ENCODE measurements at regions not wholly inside any gene's neighbourhood (a gene's known extent, or its start where the extent isn't known, plus 50 kb on each side); places are given as distances from the start of the nearest gene placed in this dataset.

DNA sequence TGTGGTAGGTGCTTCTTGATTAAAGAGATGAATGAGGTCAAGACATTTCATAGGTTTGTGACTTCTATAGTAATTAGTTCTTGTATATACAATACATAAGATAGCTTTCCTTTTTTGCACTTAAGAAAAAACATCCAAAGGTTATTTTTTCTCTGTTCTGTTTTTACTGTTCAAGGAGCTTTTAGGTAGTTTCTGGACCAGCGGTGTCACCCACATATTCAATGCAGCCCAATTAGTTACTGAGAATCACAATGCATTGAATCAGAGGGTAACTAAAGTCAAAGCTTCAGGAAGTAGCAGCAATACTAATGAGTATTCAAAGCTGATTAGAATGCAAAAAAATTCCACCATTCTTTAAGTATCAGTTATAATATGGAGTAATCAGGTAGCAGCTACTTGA, 211.6 kb downstream of the SH2D1A start:
- no peak for ATAC-seq (ENCODE audit: low read depth)
- no CpG with 5 or more reads among the region's 1 CpG for WGBS (ENCODE audit: insufficient coverage)

DNA sequence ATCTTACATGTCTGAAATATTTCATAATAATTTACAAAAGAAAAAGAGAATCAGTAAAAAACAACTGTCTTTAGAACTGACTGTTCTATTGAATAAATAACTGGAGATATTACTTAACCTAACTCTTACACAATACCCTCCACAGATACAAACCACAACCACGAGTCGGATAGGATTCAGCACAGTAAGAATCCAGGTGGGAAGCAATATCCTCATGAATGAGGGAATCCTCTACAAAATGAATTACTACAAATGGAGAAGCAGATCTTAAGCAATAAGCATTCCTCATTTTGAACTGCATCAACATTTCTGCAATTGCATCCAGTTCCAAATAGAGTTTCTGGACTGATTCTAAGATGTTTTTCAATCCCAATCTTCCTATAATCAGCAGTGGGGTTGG, 227.1 kb downstream of the SH2D1A start:
- Mint-ChIP-seq H3K4me1 (no peaks in the 10 kb centered on the region), H3K4me3 (no peak overlapping the region), H3K27me3 (no peaks in the 10 kb centered on the region), H3K27ac (no peak overlapping the region), H3K9me3 (ENCODE audit: insufficient read depth) (no peaks in the 10 kb centered on the region)
- no CpG with 5 or more reads among the region's 2 CpGs for WGBS (ENCODE audit: insufficient coverage)
- no peaks in the 10 kb centered on the region for H4K20me1 ChIP-seq (ENCODE audit: control insufficient read depth, insufficient read depth, low read length, poor library complexity, severe bottlenecking)
- H3K27me3 ChIP-seq (replicated peaks in 1 of 4; ENCODE audit: control extremely low read depth in 1 of 4, control insufficient read depth in 3 of 4, insufficient read depth in 4 of 4, low read length in 3 of 4): no peaks in the 10 kb centered on the region
- POLR2A ChIA-PET: no interaction called here
- no peaks in the 10 kb centered on the region for H3K79me2 ChIP-seq (ENCODE audit: control insufficient read depth, insufficient read depth, low read length)
- no peak overlapping the region for H3K4me3 ChIP-seq (ENCODE audit: control extremely low read depth in 1 of 5, extremely low read depth in 1 of 5, insufficient read depth in 1 of 5, low read depth in 2 of 5, low read length in 4 of 5)
- H3K4me2 ChIP-seq (replicated peaks; ENCODE audit: low read depth, low read length, poor library complexity, severe bottlenecking): no peak overlapping the region
- no peak for DNase-seq
- H3K9me3 ChIP-seq (ENCODE audit: control extremely low read depth in 1 of 3, control insufficient read depth in 2 of 3, insufficient read depth in 1 of 3, low read length in 2 of 3): no peaks in the 10 kb centered on the region
- CTCF ChIA-PET: no interaction called here
- no peak for TF ChIP-seq EZH2 (IDR thresholded peaks at IDR 0.05; ENCODE audit: borderline replicate concordance, insufficient read depth, low read depth, low read length, poor library complexity, severe bottlenecking)
- TF ChIP-seq, protein P1, sequence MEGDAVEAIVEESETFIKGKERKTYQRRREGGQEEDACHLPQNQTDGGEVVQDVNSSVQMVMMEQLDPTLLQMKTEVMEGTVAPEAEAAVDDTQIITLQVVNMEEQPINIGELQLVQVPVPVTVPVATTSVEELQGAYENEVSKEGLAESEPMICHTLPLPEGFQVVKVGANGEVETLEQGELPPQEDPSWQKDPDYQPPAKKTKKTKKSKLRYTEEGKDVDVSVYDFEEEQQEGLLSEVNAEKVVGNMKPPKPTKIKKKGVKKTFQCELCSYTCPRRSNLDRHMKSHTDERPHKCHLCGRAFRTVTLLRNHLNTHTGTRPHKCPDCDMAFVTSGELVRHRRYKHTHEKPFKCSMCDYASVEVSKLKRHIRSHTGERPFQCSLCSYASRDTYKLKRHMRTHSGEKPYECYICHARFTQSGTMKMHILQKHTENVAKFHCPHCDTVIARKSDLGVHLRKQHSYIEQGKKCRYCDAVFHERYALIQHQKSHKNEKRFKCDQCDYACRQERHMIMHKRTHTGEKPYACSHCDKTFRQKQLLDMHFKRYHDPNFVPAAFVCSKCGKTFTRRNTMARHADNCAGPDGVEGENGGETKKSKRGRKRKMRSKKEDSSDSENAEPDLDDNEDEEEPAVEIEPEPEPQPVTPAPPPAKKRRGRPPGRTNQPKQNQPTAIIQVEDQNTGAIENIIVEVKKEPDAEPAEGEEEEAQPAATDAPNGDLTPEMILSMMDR (IDR thresholded peaks at IDR 0.05): no peak
- H3K36me3 ChIP-seq (replicated peaks in 1 of 2; ENCODE audit: control extremely low read depth in 1 of 2, control insufficient read depth in 1 of 2, extremely low read depth in 1 of 2, insufficient read depth in 2 of 2, low read length in 1 of 2): no peaks in the 10 kb centered on the region
- no peak for ATAC-seq (ENCODE audit: low read depth)
- no peak overlapping the region for H3K9ac ChIP-seq (ENCODE audit: low read length)
- no peak overlapping the region for H3K27ac ChIP-seq (ENCODE audit: low read length in 2 of 2)
- intact Hi-C loops (cut with micrococcal nuclease): no loop called here
- no peak overlapping the region for H2AFZ ChIP-seq (ENCODE audit: insufficient read depth, low read depth, low read length, poor library complexity, severe bottlenecking)
- no peaks in the 10 kb centered on the region for H3K4me1 ChIP-seq (ENCODE audit: control insufficient read depth in 2 of 2, insufficient read depth in 2 of 2, low read length in 2 of 2)

More for the DNA sequence above, 211.6 kb downstream of the SH2D1A start:
- CTCF ChIA-PET: no interaction called here
- no peak for TF ChIP-seq EZH2 (IDR thresholded peaks at IDR 0.05; ENCODE audit: borderline replicate concordance, insufficient read depth, low read depth, low read length, poor library complexity, severe bottlenecking)
- TF ChIP-seq, protein P1 (IDR thresholded peaks at IDR 0.05): no peak
- Histone ChIP-seq H4K20me1 (ENCODE audit: control insufficient read depth, insufficient read depth, low read length, poor library complexity, severe bottlenecking) (no peaks in the 10 kb centered on the region), H3K27me3 (replicated peaks in 1 of 4; ENCODE audit: control extremely low read depth in 1 of 4, control insufficient read depth in 3 of 4, insufficient read depth in 4 of 4, low read length in 3 of 4) (no peaks in the 10 kb centered on the region), H3K27ac (ENCODE audit: low read length in 2 of 2) (no peak overlapping the region), H3K36me3 (replicated peaks in 1 of 2; ENCODE audit: control extremely low read depth in 1 of 2, control insufficient read depth in 1 of 2, extremely low read depth in 1 of 2, insufficient read depth in 2 of 2, low read length in 1 of 2) (no peaks in the 10 kb centered on the region), H3K4me3 (ENCODE audit: control extremely low read depth in 1 of 5, extremely low read depth in 1 of 5, insufficient read depth in 1 of 5, low read depth in 2 of 5, low read length in 4 of 5) (no peak overlapping the region), H3K79me2 (ENCODE audit: control insufficient read depth, insufficient read depth, low read length) (no peaks in the 10 kb centered on the region), H2AFZ (ENCODE audit: insufficient read depth, low read depth, low read length, poor library complexity, severe bottlenecking) (no peak overlapping the region), H3K4me2 (replicated peaks; ENCODE audit: low read depth, low read length, poor library complexity, severe bottlenecking) (no peak overlapping the region), H3K9me3 (ENCODE audit: control extremely low read depth in 1 of 3, control insufficient read depth in 2 of 3, insufficient read depth in 1 of 3, low read length in 2 of 3) (no peaks in the 10 kb centered on the region), H3K4me1 (ENCODE audit: control insufficient read depth in 2 of 2, insufficient read depth in 2 of 2, low read length in 2 of 2) (no peaks in the 10 kb centered on the region), H3K9ac (ENCODE audit: low read length) (no peak overlapping the region)
- no peaks in the 10 kb centered on the region for H3K27me3 Mint-ChIP-seq
- H3K27ac Mint-ChIP-seq: no peak overlapping the region
- intact Hi-C loops (cut with micrococcal nuclease): no loop called here
- POLR2A ChIA-PET: no interaction called here
- no peaks in the 10 kb centered on the region for H3K9me3 Mint-ChIP-seq (ENCODE audit: insufficient read depth)
- H3K4me1 Mint-ChIP-seq: no peaks in the 10 kb centered on the region
- DNase-seq: no peak
- H3K4me3 Mint-ChIP-seq: no peak overlapping the region
